ENCODE measurements at regions not wholly inside any gene's neighbourhood (a gene's known extent, or its start where the extent isn't known, plus 50 kb on each side); places are given as distances from the start of the nearest gene placed in this dataset.

DNA sequence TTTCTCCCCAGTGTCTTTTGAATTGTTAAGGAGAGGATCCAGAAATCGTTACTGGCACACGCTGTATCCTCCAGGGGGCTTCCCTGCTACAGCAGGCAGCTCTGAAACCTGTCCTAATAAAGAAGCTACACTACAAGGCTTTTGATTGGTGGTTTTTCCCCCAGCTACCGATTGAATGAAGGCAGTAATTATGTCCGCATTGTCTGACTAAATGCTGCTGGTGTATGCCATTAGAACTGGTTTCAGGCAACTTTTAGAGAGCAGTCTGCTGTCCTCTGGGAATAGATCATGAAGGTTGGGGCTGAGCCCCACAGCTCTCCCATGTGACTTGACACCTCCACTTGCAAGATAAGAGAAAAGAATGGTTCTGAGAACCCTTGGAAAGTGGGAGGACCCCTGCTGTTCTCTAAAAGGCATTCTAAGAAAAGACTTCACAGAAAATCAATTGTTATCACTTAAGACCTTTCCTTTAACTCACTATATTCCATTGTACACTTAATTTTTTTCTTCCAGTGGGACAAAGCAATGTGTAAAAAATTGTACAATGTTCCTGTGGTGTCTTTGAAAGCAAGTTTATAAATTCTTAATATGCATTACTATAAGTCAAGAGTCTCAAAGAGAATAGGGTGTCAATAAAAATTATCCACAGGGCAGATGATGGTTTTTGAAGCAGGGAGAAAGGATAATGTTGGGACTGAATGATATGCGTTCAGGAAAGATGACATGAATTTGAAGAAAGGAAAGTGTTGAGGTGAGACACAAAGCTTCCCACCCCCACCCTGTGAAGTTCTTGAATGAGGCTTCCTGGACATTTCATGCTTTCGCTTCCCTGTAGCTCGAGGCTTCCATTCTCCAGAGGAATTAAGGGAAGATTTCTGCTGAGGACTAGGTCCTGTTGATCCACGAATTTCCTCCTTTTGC is 53.0 kb upstream of the DAZL start:
- FAIRE-seq (no peak), DNase-seq (ENCODE audit: extremely low read depth in 1 of 4, low spot score in 3 of 4) (peak; percentile 20 to 57 (median 26)), ATAC-seq (peak; percentile 58)
- Histone ChIP-seq H3K9me3 (replicated peaks; ENCODE audit: control insufficient read depth, insufficient read depth, low read depth, low read length) (no peaks in the 10 kb centered on the region), H2AFZ (ENCODE audit: low read depth, low read length) (no peak overlapping the region), H3K4me2 (ENCODE audit: insufficient read depth, low read length) (no peak overlapping the region), H3K4me3 (no peak overlapping the region), H4K20me1 (replicated peaks; ENCODE audit: control insufficient read depth, insufficient read depth, low read length) (no peaks in the 10 kb centered on the region), H3K27ac (ENCODE audit: extremely low read depth, low read depth, low read length) (no peak overlapping the region), H3K79me2 (ENCODE audit: control insufficient read depth, insufficient read depth, low read length) (no peaks in the 10 kb centered on the region), H3K36me3 (ENCODE audit: control insufficient read depth, insufficient read depth, low read length) (no peaks in the 10 kb centered on the region), H3K27me3 (ENCODE audit: control insufficient read depth in 2 of 2, insufficient read depth in 2 of 2, low read length in 2 of 2) (no peaks in the 10 kb centered on the region), H3K9ac (ENCODE audit: insufficient read depth in 1 of 2, low read depth in 2 of 2, low read length in 2 of 2) (no peak overlapping the region), H3K9me1 (ENCODE audit: control insufficient read depth, insufficient read depth, low read length) (no peaks in the 10 kb centered on the region), H3K4me1 (replicated peaks in 1 of 2; ENCODE audit: control insufficient read depth in 2 of 2, insufficient read depth in 2 of 2, low read length in 2 of 2) (peaks cover 0 to 2% of the 10 kb centered on the region in 2 experiments; a peak in 2 of 5 replicates)
- WGBS (ENCODE audit: insufficient coverage, low coverage, missing lambda C conversion rate) = under 1% methylated on average over 8 of the region's 8 CpGs
- CTCF ChIA-PET (ENCODE audit: low intra/inter-chr PET ratio) = no interaction called here
- intact Hi-C loops (cut with micrococcal nuclease) (no loop called here), in situ Hi-C loops (cut with MboI) (no loop called here)
- TF ChIP-seq RHOXF2B (CRISPR knock-in tag; conservative IDR thresholded peaks at IDR 0.05) = no peak
- no peak for TF ChIP-seq ZNF232 (CRISPR knock-in tag; IDR thresholded peaks at IDR 0.05)
- TF ChIP-seq TRIM28 (IDR thresholded peaks at IDR 0.05) = no peak
- TF ChIP-seq, protein P1, sequence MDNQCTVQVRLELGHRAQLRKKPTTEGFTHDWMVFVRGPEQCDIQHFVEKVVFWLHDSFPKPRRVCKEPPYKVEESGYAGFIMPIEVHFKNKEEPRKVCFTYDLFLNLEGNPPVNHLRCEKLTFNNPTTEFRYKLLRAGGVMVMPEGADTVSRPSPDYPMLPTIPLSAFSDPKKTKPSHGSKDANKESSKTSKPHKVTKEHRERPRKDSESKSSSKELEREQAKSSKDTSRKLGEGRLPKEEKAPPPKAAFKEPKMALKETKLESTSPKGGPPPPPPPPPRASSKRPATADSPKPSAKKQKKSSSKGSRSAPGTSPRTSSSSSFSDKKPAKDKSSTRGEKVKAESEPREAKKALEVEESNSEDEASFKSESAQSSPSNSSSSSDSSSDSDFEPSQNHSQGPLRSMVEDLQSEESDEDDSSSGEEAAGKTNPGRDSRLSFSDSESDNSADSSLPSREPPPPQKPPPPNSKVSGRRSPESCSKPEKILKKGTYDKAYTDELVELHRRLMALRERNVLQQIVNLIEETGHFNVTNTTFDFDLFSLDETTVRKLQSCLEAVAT (IDR thresholded peaks at IDR 0.05) = no peak
- TF ChIP-seq SRSF3 (IDR thresholded peaks at IDR 0.05; ENCODE audit: insufficient read depth, low read length) = no peak
- TF ChIP-seq RFX7 (CRISPR knock-in tag; IDR thresholded peaks at IDR 0.05) = no peak
- TF ChIP-seq, protein P2, sequence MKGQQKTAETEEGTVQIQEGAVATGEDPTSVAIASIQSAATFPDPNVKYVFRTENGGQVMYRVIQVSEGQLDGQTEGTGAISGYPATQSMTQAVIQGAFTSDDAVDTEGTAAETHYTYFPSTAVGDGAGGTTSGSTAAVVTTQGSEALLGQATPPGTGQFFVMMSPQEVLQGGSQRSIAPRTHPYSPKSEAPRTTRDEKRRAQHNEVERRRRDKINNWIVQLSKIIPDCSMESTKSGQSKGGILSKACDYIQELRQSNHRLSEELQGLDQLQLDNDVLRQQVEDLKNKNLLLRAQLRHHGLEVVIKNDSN (CRISPR knock-in tag; IDR thresholded peaks at IDR 0.05) = no peak
- TF ChIP-seq, protein P3, sequence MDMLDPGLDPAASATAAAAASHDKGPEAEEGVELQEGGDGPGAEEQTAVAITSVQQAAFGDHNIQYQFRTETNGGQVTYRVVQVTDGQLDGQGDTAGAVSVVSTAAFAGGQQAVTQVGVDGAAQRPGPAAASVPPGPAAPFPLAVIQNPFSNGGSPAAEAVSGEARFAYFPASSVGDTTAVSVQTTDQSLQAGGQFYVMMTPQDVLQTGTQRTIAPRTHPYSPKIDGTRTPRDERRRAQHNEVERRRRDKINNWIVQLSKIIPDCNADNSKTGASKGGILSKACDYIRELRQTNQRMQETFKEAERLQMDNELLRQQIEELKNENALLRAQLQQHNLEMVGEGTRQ (CRISPR knock-in tag; IDR thresholded peaks at IDR 0.05) = peak; percentile 47; the same call in 1 of the 2 replicates
- TF ChIP-seq, protein P4, sequence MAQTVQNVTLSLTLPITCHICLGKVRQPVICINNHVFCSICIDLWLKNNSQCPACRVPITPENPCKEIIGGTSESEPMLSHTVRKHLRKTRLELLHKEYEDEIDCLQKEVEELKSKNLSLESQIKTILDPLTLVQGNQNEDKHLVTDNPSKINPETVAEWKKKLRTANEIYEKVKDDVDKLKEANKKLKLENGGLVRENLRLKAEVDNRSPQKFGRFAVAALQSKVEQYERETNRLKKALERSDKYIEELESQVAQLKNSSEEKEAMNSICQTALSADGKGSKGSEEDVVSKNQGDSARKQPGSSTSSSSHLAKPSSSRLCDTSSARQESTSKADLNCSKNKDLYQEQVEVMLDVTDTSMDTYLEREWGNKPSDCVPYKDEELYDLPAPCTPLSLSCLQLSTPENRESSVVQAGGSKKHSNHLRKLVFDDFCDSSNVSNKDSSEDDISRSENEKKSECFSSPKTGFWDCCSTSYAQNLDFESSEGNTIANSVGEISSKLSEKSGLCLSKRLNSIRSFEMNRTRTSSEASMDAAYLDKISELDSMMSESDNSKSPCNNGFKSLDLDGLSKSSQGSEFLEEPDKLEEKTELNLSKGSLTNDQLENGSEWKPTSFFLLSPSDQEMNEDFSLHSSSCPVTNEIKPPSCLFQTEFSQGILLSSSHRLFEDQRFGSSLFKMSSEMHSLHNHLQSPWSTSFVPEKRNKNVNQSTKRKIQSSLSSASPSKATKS (CRISPR knock-in tag; IDR thresholded peaks at IDR 0.05) = no peak
- peak; percentile 53; the same call in 1 of the 2 replicates for TF ChIP-seq L3MBTL2 (IDR thresholded peaks at IDR 0.05)
- TF ChIP-seq NFE2 (IDR thresholded peaks at IDR 0.05; ENCODE audit: low read depth) = no peak
- no peak for TF ChIP-seq GATAD2B (IDR thresholded peaks at IDR 0.05; ENCODE audit: borderline replicate concordance)
- no peak for TF ChIP-seq ETV6 (IDR thresholded peaks at IDR 0.05; ENCODE audit: borderline replicate concordance in 1 of 2, low read depth in 2 of 2, low read length in 1 of 2)
- TF ChIP-seq ETV6 (CRISPR knock-in tag; IDR thresholded peaks at IDR 0.05; ENCODE audit: borderline replicate concordance) = no peak
- POLR2A ChIA-PET = interaction anchor here (0.6 kb wide), 1 partner anchor 1156 kb away, joined by 5 read pairs; no protein-coding TSS in a partner anchor
- no TSS peak for BruUV-seq (replicated peaks)

All from K562 (cell line).